Duodenal mucosa (tissue), 2 donors: ENCODE measurements at regions not wholly inside any gene's neighbourhood (a gene's known extent, or its start where the extent isn't known, plus 50 kb on each side); places are given as distances from the start of the nearest gene placed in this dataset.
"Not testable (repeated sequence)": the region's sequence is repeated elsewhere in the genome, so short reads cannot be mapped to it uniquely, and the experiment has no call there.

Experiments
- H3K27ac ChIP-seq: one replicate; pipeline ENCODE4 v1.7.0; 2013; ENCODE audit warnings: low read depth, low read length
- H3K27me3 ChIP-seq, 2 donors: one replicate each; pipeline ENCODE4 v1.7.0; 2013; ENCODE audit warnings: low read length in 2 of 2, control low read depth in 1 of 2; ENCODE audit not compliant: insufficient read depth in 2 of 2, control insufficient read depth in 1 of 2
- H3K36me3 ChIP-seq, 2 donors: one replicate each; pipeline ENCODE4 v1.7.0; 2013; ENCODE audit warnings: low read length in 2 of 2, control low read depth in 1 of 2; ENCODE audit not compliant: insufficient read depth in 2 of 2, control insufficient read depth in 1 of 2
- H3K4me1 ChIP-seq, 2 donors: one replicate each; pipeline ENCODE4 v1.7.0; 2013; ENCODE audit warnings: low read length in 2 of 2, control low read depth in 1 of 2; ENCODE audit not compliant: insufficient read depth in 2 of 2, control insufficient read depth in 1 of 2
- H3K4me3 ChIP-seq, 2 donors: one replicate each; pipeline ENCODE4 v1.7.0; 2013; ENCODE audit warnings: low read length in 2 of 2, low read depth in 1 of 2
- H3K9ac ChIP-seq, 2 donors: one replicate each; pipeline ENCODE4 v1.7.0; 2013; ENCODE audit warnings: low read length in 2 of 2, low read depth in 1 of 2
- H3K9me3 ChIP-seq, 2 donors: one replicate each; pipeline ENCODE4 v1.7.0; 2013; ENCODE audit warnings: low read length in 2 of 2, control low read depth in 1 of 2; ENCODE audit not compliant: control insufficient read depth in 1 of 2

- H3K9me3 ChIP-seq, H3K27ac ChIP-seq, H3K9ac ChIP-seq, H3K27me3 ChIP-seq, H3K36me3 ChIP-seq, H3K4me1 ChIP-seq, H3K4me3 ChIP-seq: not testable (repeated sequence)
Measured at GRCh38 chr6:168932171-168932570, 321.5 kb downstream of the THBS2 start.

- H3K9ac ChIP-seq, H3K27ac ChIP-seq, H3K36me3 ChIP-seq, H3K27me3 ChIP-seq, H3K4me3 ChIP-seq, H3K9me3 ChIP-seq, H3K4me1 ChIP-seq: not testable (repeated sequence)
Measured at GRCh38 chr6:168931072-168931471, 322.6 kb downstream of the THBS2 start.

- no peak overlapping the region for H3K27ac ChIP-seq
- H3K4me1 ChIP-seq: no peaks in the 10 kb centered on the region
Measured at GRCh38 chr6:168929871-168930450, 323.7 kb downstream of the THBS2 start.

GRCh38 chr6:168928012-168928411 is 325.6 kb downstream of the THBS2 start:
- H3K4me3 ChIP-seq: no peak overlapping the region
- no peaks in the 10 kb centered on the region for H3K4me1 ChIP-seq
- H3K9me3 ChIP-seq: no peaks in the 10 kb centered on the region
- no peaks in the 10 kb centered on the region for H3K27me3 ChIP-seq
- H3K9ac ChIP-seq: no peak overlapping the region
- H3K27ac ChIP-seq: no peak overlapping the region
- no peaks in the 10 kb centered on the region for H3K36me3 ChIP-seq

More at GRCh38 chr6:168929871-168930450, 323.7 kb downstream of the THBS2 start:
- Histone ChIP-seq H3K27me3 (no peaks in the 10 kb centered on the region), H3K9me3 (no peaks in the 10 kb centered on the region), H3K36me3 (no peaks in the 10 kb centered on the region), H3K4me3 (no peak overlapping the region), H3K9ac (no peak overlapping the region)

- Histone ChIP-seq H3K27ac (no peak overlapping the region), H3K36me3 (no peaks in the 10 kb centered on the region), H3K27me3 (no peaks in the 10 kb centered on the region), H3K4me3 (no peak overlapping the region), H3K4me1 (no peaks in the 10 kb centered on the region), H3K9me3 (no peaks in the 10 kb centered on the region), H3K9ac (no peak overlapping the region)
Measured at GRCh38 chr6:168927026-168927425, 326.6 kb downstream of the THBS2 start.

GRCh38 chr6:168926306-168926705 is 327.3 kb downstream of the THBS2 start:
- Histone ChIP-seq H3K36me3 (no peaks in the 10 kb centered on the region), H3K4me3 (no peak overlapping the region), H3K27me3 (no peaks in the 10 kb centered on the region)

GRCh38 chr6:168925671-168926070 is 328.0 kb downstream of the THBS2 start:
- peaks cover 2 to 4% of the 10 kb centered on the region in 2 donors for H3K4me1 ChIP-seq
- H3K4me3 ChIP-seq: no peak overlapping the region
- H3K9ac ChIP-seq: no peak overlapping the region
- no peaks in the 10 kb centered on the region for H3K27me3 ChIP-seq
- H3K9me3 ChIP-seq: no peaks in the 10 kb centered on the region
- H3K27ac ChIP-seq: no peak overlapping the region
- no peaks in the 10 kb centered on the region for H3K36me3 ChIP-seq

More at GRCh38 chr6:168926306-168926705, 327.3 kb downstream of the THBS2 start:
- Histone ChIP-seq H3K27ac (no peak overlapping the region), H3K9me3 (no peaks in the 10 kb centered on the region), H3K9ac (no peak overlapping the region), H3K4me1 (no peaks in the 10 kb centered on the region)

- Histone ChIP-seq H3K9me3 (no peaks in the 10 kb centered on the region), H3K27me3 (no peaks in the 10 kb centered on the region), H3K27ac (no peak overlapping the region), H3K9ac (no peak overlapping the region), H3K36me3 (no peaks in the 10 kb centered on the region), H3K4me1 (peaks cover 6 to 19% of the 10 kb centered on the region in 2 donors), H3K4me3 (no peak overlapping the region)
Measured at GRCh38 chr6:168923171-168923570, 330.5 kb downstream of the THBS2 start.

- Histone ChIP-seq H3K36me3 (no peaks in the 10 kb centered on the region), H3K9ac (no peak overlapping the region), H3K4me1 (peaks cover 6 to 19% of the 10 kb centered on the region in 2 donors), H3K27ac (no peak overlapping the region), H3K4me3 (no peak overlapping the region), H3K9me3 (no peaks in the 10 kb centered on the region), H3K27me3 (no peaks in the 10 kb centered on the region)
Measured at GRCh38 chr6:168922436-168922835, 331.2 kb downstream of the THBS2 start.

GRCh38 chr6:168920289-168920688 is 333.4 kb downstream of the THBS2 start:
- H3K27me3 ChIP-seq: no peaks in the 10 kb centered on the region
- no peaks in the 10 kb centered on the region for H3K36me3 ChIP-seq
- H3K27ac ChIP-seq: no peak overlapping the region
- no peaks in the 10 kb centered on the region for H3K9me3 ChIP-seq
- H3K4me1 ChIP-seq: peaks cover 13 to 27% of the 10 kb centered on the region in 2 donors
- no peak overlapping the region for H3K4me3 ChIP-seq
- no peak overlapping the region for H3K9ac ChIP-seq
